HL-60 (cell line): ENCODE measurements at regions not wholly inside any gene's neighbourhood (a gene's known extent, or its start where the extent isn't known, plus 50 kb on each side); places are given as distances from the start of the nearest gene placed in this dataset.

ENCODE experiments used
- POLR2AphosphoS5 ChIP-seq: IDR thresholded peaks from 2 replicates; pipeline ENCODE4 v1.6.1; 2012; ENCODE audit warnings: low read depth
- TF ChIP-seq, protein P1 (sequence below): IDR thresholded peaks from one replicate; pipeline ENCODE4 v1.5.1; 2011; ENCODE audit warnings: low read length, control low read depth, inconsistent platforms; ENCODE audit not compliant: insufficient read depth
- TF ChIP-seq, protein P2 (sequence below): IDR thresholded peaks from 2 replicates; pipeline ENCODE4 v1.6.1; 2012; ENCODE audit warnings: low read depth; ENCODE audit not compliant: insufficient replicate concordance

DNA sequence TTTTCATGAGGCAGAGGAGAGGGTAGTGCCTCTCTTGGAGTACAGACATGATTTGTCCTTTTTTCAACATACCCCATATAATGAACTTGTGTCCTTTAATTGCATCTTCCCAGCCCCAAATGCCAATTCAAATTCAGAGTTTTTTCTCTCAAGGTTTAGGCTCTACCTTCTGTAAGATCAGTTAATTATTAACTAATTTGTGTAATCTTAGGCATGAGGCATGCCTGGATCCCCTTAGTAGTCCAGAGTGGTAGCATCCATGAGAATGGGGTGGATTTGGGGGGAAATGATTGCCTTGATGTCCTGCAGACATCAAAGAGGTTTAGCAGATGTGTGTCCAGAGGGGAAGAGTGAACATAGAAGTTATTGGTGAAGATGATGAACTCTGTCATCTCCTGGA, 533.3 kb downstream of the LRRC70 start:
- no peak for TF ChIP-seq POLR2AphosphoS5
- TF ChIP-seq, protein P1, sequence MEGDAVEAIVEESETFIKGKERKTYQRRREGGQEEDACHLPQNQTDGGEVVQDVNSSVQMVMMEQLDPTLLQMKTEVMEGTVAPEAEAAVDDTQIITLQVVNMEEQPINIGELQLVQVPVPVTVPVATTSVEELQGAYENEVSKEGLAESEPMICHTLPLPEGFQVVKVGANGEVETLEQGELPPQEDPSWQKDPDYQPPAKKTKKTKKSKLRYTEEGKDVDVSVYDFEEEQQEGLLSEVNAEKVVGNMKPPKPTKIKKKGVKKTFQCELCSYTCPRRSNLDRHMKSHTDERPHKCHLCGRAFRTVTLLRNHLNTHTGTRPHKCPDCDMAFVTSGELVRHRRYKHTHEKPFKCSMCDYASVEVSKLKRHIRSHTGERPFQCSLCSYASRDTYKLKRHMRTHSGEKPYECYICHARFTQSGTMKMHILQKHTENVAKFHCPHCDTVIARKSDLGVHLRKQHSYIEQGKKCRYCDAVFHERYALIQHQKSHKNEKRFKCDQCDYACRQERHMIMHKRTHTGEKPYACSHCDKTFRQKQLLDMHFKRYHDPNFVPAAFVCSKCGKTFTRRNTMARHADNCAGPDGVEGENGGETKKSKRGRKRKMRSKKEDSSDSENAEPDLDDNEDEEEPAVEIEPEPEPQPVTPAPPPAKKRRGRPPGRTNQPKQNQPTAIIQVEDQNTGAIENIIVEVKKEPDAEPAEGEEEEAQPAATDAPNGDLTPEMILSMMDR = no peak
- TF ChIP-seq, protein P2, sequence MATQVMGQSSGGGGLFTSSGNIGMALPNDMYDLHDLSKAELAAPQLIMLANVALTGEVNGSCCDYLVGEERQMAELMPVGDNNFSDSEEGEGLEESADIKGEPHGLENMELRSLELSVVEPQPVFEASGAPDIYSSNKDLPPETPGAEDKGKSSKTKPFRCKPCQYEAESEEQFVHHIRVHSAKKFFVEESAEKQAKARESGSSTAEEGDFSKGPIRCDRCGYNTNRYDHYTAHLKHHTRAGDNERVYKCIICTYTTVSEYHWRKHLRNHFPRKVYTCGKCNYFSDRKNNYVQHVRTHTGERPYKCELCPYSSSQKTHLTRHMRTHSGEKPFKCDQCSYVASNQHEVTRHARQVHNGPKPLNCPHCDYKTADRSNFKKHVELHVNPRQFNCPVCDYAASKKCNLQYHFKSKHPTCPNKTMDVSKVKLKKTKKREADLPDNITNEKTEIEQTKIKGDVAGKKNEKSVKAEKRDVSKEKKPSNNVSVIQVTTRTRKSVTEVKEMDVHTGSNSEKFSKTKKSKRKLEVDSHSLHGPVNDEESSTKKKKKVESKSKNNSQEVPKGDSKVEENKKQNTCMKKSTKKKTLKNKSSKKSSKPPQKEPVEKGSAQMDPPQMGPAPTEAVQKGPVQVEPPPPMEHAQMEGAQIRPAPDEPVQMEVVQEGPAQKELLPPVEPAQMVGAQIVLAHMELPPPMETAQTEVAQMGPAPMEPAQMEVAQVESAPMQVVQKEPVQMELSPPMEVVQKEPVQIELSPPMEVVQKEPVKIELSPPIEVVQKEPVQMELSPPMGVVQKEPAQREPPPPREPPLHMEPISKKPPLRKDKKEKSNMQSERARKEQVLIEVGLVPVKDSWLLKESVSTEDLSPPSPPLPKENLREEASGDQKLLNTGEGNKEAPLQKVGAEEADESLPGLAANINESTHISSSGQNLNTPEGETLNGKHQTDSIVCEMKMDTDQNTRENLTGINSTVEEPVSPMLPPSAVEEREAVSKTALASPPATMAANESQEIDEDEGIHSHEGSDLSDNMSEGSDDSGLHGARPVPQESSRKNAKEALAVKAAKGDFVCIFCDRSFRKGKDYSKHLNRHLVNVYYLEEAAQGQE = no peak
